ENCODE measurements at regions not wholly inside any gene's neighbourhood (a gene's known extent, or its start where the extent isn't known, plus 50 kb on each side); places are given as distances from the start of the nearest gene placed in this dataset.
"Not testable (repeated sequence)": the region's sequence is repeated elsewhere in the genome, so short reads cannot be mapped to it uniquely, and the experiment has no call there.

- TF ChIP-seq CTCF (IDR thresholded peaks at IDR 0.05; ENCODE audit: low read depth, low read length); MYC (IDR thresholded peaks at IDR 0.05; ENCODE audit: low read depth, low read length); POLR2A (IDR thresholded peaks at IDR 0.05; ENCODE audit: extremely low read depth, insufficient read length); MAX (IDR thresholded peaks at IDR 0.05; ENCODE audit: low read depth, low read length): not testable (repeated sequence)
Measured at GRCh38 chr6:61602171-61602570, 683.9 kb downstream of the KHDRBS2 start.
